Epithelial cell of esophagus (primary cell): ENCODE measurements at regions not wholly inside any gene's neighbourhood (a gene's known extent, or its start where the extent isn't known, plus 50 kb on each side); places are given as distances from the start of the nearest gene placed in this dataset.

Experiments
- DNase-seq: peaks from one replicate; pipeline ENCODE4 v3.0.0; 2010; ENCODE audit warnings: low read depth
- H3K4me3 ChIP-seq: 2 replicates; pipeline ENCODE4 v1.5.1; 2011; ENCODE audit warnings: mild to moderate bottlenecking, low read length, control low read depth
- CTCF ChIP-seq: IDR thresholded peaks from 2 replicates; pipeline ENCODE4 v1.5.1; 2011; ENCODE audit warnings: low read depth, mild to moderate bottlenecking, low read length, control low read depth, inconsistent platforms; ENCODE audit not compliant: insufficient read depth; ENCODE audit errors: missing control alignments

DNA sequence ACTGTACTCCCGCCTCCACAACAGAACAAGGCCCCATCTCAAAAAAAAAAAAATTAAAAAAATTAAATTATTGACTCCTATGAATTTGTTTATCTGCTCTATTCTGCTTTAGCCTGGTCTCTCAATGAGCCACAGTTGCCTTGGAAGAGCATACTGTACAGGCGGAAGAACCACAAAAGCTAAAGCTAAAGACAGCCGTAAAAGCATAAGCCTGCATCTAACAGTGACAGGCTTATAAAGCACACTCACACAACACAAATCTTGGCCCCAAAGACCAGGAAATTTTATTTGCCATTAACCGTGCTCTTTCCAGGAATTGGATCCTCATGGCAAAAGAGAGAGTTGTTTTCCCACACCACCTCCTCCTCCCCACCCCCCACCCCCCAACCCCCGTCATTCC, 53.5 kb upstream of the KLF3 start:
- no peak overlapping the region for H3K4me3 ChIP-seq
- no peak for DNase-seq
- TF ChIP-seq CTCF = no peak

DNA sequence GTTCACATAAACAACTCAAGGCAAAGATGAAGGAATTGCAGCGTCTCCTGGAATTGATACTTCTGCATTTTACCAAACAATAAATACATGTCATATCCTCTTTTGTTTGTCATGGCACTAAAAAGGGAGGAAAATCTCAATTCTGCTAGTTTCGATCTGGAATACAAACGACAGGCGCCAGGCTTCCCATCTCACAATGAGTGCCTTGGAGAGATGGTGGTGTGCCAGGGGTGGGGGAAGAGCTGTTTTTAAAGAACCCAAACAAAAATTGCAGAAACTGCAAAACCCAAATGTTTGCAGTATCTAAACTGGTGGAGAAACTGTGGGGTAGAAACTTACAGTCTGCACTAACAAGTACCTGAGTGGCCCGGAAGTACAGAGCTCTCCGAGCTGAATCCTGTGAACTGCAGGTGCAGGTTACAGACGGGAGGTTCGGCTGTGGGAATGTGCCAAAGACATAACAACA, 53.0 kb upstream of the KLF3 start:
- DNase-seq = no peak
- no peak for TF ChIP-seq CTCF
- no peak overlapping the region for H3K4me3 ChIP-seq

- no peak for TF ChIP-seq CTCF
- no peak for DNase-seq
- no peak overlapping the region for H3K4me3 ChIP-seq
Measured at GRCh38 chr4:38611676-38612075, 52.3 kb upstream of the KLF3 start.

DNA sequence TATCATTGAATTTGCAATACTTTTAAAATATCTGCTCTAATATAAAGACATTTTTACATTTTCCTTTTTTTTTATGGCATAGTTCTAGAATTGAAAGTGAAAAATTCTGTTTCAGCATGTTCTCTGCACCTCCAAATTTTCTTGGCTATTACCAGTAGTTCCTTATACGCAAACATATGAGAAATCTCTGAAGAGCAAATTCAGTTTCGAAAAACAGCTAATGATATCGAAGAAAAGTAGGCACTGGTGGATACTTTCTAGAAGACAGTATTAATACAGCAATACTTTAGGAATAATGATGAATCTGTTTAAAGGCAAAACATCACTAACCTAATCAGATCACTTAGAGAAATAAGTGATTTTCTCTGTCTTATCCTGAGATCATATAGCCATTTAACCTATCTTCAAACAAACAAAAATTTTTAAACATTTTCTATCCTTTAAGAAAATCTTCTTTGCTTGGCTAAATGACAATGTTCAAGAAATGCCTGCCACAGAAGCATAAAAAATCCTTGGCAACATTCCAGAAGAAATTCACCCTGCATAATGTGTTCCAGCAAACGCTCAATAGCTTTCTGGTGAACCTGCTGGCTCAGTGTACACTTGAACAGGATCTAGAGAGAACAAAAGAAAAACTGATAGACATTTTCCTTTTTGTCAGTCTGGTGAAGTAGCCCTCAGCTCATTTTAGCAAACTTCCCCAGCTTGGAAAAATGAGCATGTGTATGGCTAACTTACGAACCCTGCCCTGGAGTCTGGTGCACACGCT, 51.2 kb upstream of the KLF3 start:
- no peak overlapping the region for H3K4me3 ChIP-seq
- TF ChIP-seq CTCF = no peak
- DNase-seq = peak; percentile 38
